DMS53 treated with DMSO at 0.1 percent for 48 hours (cell line): ENCODE measurements at regions not wholly inside any gene's neighbourhood (a gene's known extent, or its start where the extent isn't known, plus 50 kb on each side); places are given as distances from the start of the nearest gene placed in this dataset.
"Not testable (repeated sequence)": the region's sequence is repeated elsewhere in the genome, so short reads cannot be mapped to it uniquely, and the experiment has no call there.

Experiments used
- DNase-seq: peaks from one replicate; lab custom pipeline; 2025; ENCODE audit not compliant: unreplicated experiment; lab: John Stamatoyannopoulos, UW

- no peak for DNase-seq
Measured at GRCh38 chr5:91244380-91245073, 138.6 kb downstream of the ARRDC3 start.

DNA sequence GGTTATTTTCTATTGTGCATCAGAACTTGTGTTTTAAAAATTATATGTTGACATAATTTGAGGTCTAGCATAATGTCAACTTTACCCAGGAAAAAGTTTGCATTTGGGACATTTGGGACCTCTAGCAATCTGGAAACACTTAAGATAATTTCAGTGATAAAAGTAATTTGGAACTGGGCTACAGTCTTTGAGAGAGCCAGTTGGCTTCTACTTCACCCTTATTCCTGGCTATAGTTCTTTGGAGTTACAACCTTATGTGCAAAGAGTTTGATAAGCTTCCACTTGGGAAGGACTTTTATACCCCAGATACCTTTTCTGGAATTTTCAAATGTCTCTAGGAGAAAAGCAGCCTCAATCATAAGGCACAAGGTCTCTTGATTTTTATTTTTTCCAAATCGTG lies 139.3 kb downstream of the ARRDC3 start:
- DNase-seq = no peak

- DNase-seq = no peak
Measured at GRCh38 chr5:91243286-91243685, 139.8 kb downstream of the ARRDC3 start.

DNA sequence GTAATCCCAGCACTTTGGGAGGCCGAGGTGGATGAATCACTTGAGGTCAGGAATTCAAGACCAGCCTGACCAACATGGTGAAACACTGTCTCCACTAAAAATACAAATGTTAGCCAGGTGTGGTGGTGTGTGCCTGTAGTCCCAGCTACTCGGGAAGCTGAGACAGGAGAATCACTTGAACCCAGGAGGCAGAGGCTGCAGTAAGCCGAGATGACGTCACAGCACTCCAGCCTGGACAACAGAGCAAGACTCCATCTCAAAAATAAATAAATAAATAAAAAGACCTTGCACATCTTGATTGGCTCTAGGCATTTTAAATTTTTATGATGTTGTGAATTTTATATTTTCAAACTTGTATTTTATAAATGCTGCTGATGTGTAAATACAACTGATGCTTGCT lies 141.7 kb downstream of the ARRDC3 start:
- not testable (repeated sequence) for DNase-seq

DNA sequence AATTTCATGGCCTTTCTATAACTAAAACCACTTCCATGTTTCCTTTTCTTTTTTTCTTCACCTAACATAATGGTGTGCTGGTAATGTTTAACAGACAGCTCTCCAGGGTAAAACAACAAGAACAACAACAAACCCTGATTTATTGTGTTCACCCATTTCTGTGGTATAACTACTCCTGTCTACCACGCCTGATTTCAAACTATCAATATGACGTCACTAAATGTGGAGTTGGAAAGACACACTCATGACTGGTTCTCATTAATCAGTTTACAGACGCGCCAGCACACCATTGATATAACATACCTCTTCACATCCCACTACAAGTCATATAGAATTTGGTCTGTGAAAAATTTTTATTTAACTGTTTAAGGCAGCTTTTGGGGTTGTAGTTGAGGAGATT lies 142.9 kb downstream of the ARRDC3 start:
- no peak for DNase-seq

GRCh38 chr5:91235271-91235694 lies 147.8 kb downstream of the ARRDC3 start:
- no peak for DNase-seq

DNA sequence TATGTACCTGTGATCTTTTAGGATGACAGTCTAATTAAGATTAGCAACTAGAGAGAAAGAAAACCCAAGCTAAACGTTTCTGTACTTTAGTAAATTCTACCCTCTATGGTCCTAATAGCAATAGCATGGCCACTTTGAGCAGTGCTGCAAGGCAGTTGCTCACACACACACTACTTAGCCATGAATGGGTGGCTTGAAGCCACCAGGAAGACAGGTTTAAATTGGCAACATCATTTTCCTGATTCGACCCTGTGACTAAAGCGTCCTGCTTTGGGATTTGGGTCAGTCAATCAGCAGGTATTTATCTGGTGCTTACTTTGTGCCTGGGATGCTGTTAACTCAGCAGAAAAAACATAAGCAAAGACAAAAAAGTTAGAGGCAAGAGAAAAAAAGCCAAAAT lies 150.6 kb downstream of the ARRDC3 start:
- DNase-seq = no peak

DNA sequence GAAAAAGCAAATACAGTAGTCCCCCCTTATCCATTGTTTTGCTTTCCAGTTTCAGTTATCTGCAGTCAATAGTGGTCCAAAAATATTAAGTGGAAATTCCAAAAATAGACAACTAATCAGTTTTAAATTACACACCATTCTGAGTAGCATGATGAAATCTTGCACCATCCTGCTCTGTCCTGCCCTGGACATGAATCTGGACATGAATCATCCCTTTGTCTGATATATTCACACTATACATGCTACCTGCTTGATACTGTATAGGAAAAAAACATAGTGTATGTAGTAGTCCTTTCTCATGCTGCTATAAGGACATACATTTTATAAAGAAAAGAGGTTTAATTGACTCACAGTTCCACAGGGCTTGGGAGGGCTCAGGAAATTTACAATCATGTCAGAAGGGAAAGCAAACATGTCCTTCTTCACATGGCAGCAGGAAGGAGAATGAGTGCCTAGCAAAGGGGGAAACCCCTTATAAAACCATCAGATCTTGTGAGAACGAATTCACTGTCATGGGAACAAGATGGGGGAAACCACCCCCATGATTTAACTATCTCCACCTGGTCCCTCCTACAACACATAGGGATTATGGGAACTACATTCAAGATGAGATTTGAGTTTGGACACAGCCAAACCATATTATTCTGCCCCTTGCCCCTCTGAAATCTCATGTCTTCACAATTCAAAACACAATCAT lies 153.9 kb downstream of the ARRDC3 start:
- no peak for DNase-seq

GRCh38 chr5:91228188-91228587 lies 154.9 kb downstream of the ARRDC3 start:
- DNase-seq = no peak

DNA sequence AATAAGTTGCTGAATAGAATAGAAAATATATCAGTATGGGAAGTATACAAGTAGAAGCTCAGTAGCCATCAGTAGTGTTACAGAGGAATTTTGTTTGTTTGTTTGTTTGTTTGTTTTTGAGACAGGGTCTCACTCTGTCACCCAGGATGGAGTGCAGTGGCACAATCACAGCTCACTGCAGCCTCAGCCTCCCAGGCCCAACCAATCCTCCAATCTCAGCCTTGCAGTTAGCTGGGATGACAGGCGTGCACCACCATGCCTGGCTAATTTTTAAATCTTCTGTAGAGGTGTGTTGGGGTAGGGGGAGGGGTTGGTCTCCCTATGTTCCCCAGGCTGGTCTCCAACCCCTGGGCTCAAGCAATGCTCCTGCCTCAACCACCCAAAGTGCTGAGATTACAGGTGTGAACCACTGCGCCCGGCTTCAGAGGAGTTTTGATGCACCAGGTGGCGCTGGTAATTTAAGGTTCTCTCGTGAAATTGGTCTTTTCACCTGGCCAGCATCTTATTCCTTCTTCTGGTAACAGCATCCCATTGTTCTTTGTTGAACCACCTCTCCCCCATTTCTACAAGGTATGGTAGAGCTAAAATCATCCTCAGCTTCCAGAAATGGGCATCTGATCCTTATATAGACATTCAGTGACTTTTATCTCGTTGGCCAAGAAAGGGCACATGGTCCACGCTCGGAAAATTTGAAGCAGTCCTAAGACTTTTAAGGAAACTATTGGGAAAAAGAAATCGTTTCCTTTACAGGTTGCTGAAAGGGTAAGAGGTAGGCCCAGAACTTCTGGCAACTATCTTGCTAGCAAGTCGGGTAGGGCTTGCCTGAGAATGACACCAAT lies 157.1 kb downstream of the ARRDC3 start:
- DNase-seq = peak; percentile 47

DNA sequence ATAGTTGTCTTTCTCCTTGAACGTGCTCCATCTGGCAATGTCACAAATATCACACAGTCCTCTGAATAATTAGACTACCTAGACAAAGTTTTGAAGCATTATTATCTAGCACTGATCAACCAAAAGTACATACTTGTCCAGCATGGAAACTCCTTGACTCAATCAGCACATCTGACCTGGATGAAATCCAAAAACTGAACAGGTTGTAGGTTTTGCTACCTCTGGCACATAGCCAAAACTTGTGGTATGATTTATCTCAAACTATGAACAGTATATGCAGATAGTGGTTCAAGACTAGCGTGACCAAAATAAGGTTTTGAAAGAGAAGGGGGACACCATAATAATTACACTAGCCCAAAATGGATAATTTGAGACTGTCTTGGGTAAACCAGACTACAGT lies 158.1 kb downstream of the ARRDC3 start:
- DNase-seq = no peak

DNA sequence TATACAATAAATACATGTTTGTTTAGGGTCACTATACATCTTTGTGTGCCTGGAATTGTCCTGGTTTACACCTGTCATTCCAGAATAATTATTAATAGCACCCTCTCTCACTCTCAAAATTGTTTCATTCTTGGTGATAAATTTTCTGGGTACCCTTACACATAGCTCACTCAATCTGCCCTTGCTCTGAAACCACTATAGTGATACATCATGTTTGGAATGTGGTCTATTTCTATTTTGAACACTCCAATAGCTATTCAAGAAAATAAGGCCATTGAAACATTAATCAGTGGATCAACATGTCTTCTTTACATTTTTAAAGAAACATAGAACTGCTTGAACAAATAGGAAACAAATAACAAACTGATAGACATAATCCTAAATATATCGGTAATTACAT lies 158.7 kb downstream of the ARRDC3 start:
- DNase-seq = no peak

GRCh38 chr5:91223886-91224285 lies 159.2 kb downstream of the ARRDC3 start:
- no peak for DNase-seq

DNA sequence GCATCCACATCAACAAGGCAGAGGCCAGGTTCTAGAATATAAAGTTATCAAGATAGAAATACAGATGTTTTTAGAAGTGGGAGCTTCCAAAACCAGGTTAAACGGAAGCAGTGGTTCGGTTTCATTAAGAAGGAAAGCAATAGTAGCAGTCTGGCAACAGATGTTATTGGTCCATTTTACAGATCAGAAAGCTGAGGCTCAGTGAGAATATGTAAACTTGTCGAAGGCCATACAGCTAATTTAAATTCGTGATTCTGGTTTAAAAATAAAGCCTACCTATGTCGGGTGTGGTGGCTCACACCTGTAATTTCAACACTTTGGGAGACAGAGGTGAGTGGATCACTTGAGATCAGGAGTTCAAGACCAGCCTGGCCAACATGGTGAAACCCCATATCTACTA lies 160.6 kb downstream of the ARRDC3 start:
- no peak for DNase-seq

- no peak for DNase-seq
Measured at GRCh38 chr5:91221917-91222316, 161.2 kb downstream of the ARRDC3 start.

DNA sequence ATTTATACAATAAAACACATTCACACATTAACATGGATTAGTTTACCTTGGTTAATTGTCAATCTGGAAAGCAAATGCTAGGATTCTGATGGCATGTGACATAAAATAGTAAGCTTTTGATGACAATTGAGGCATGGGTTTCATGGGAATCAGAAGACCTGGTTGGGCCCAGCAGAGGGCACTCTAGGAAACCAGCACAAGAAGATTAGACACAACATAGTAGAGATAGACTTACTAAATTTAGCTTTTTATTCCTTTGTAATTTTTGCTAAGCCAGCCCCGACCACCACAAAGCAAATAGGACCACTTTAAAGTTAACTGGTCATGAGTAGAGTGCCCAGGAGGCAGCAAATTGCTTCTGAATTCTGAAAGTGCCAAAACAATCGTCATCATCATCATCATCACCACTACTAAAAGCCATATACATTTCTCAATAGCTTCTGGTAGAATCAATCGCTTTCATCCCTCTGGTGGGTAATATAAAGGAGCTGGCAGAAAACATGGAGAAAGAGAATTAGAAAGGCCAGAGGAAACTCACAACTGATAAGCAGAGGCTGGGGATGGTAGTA lies 163.2 kb downstream of the ARRDC3 start:
- DNase-seq = peak; percentile 10

DNA sequence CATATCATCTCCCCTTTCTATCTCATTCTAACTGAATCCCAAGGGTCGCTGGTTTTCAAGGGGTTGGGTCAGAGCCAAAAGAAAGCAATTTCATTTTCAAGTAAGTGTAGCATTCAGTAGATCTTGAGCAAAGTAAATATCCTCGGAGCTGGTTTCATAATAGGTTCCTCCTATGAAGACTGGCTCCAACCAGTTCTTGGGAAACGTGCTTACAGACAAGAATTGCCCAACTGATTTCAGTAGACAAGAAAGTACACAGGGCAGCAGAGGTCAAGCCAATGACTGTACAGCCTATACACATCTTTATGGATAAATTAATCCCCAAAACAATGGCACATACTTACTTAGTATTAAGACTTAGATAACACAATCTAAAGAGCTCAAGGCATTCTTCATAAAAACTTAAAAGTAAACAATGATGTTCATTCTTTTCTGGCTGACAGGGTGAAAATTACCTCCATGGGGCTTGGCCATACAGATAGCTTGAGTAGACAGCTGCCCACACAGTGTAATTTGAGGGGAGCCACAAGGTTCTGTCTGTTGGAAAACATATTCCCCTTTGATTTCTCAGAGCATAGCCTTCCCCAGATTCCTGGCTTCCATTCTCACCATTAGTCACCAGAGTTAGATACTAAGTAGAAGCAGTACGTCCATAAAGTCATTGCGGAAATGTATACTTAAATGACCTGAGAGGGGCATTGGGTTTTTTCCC lies 163.9 kb downstream of the ARRDC3 start:
- peak; percentile 4 for DNase-seq

GRCh38 chr5:91217859-91218258 lies 165.3 kb downstream of the ARRDC3 start:
- DNase-seq = no peak

DNA sequence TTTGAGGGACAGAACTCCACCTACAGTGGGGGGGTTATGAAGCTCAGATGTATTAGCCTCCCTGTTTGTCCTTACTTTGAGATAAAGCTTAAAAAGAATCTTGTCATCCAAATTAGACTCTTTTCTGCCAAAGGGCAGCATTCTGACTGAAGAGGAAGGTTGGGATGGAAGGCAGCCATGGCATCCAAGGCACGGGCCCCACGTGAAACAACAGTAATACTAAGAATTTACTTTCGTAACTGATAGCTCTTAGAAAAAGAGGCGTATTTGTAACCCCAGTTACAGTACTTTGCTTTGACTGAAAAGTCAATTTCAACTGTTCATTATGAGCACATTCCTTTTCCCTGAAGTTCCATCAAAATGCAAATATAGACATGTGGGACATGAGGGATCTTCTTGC lies 168.5 kb downstream of the ARRDC3 start:
- no peak for DNase-seq
